DMS153 (cell line): ENCODE measurements at regions not wholly inside any gene's neighbourhood (a gene's known extent, or its start where the extent isn't known, plus 50 kb on each side); places are given as distances from the start of the nearest gene placed in this dataset.
"Not testable (repeated sequence)": the region's sequence is repeated elsewhere in the genome, so short reads cannot be mapped to it uniquely, and the experiment has no call there.

Source experiments
- DNase-seq: peaks from one replicate; lab custom pipeline; 2025; lab: John Stamatoyannopoulos, UW

DNA sequence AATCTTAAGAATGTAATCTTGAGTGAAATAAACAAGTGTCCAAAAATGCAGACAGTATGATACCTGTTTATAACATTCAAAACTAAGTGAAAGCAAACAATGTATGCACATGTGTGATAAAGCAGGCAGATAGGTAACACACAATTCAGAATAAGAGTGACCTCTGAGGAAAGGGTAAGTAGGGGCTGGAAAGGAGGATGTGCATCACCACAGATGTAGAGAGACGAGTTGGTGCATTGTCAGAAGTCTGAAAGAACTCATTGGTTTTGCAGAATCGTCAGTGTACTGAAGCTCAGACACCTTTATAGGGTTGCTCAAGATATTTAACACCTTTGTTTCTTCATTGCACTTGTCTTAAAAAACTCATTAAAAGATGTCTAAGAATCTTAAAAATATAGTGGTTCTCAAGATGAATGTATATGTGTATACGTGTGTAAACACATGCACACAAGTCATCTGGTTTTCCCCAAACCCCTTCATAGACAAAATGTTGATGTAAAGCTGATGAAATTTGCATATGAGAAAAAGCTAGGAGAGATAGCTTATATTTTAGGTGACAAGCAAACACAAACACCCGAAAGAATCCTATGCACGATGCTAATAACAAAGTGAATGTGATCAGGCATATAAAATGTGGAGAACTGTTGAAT lies 197.6 kb upstream of the MEF2C start:
- DNase-seq = no peak

DNA sequence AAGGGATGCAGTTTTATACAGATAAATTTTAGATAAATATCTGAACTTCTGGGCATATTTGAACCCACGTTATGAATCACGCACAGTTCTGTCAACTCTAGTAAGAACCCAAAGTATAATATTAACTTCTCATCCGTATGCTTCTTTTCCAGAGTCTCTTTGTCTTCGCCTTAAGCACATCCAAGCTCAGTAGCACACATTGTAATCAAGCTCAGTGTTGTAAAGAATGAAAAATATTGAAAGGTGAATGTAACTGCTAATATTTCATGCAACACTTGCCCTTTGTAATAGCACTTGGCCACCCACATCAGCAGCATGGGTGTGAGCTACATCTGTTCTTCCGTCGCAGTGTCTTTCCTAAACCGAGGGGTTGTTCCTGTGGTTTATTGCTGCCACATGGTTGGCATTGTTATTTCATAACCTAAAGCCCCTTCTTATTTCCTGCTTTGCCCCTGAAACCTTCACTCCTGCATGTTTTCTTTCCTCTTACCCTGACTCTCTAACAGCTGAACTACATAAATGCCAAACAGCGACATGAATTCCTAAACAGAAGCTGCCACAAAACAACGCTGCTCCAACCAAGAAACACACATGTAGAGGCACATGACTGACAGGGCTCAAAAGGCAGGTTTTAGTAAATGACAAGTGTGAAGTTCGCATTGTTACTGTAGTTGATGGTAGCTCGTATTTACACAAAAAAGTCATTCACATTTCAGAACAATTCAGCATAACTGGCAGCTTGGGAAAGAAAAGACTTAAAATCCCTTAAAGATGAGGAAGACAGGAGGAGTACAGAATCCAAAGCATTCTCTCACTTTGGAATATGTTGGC lies 190.1 kb upstream of the MEF2C start:
- DNase-seq = no peak

DNA sequence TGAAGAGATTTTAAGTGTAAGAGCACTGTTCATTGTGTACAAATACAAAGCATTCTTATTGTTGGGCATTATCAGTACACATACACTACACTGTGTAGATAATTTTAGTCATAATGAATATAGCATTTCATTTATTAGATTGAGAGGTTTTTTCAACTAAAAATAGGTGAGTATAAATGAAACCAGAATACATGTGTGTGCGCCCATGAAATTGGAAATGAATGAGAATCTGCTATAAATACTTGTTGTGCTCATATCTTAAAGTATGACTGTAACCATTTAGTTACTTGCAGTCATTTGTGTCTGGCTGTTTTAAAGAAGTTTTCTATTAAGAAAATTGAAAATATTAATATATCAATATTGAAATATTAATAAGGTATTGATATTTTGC lies 189.0 kb upstream of the MEF2C start:
- no peak for DNase-seq

DNA sequence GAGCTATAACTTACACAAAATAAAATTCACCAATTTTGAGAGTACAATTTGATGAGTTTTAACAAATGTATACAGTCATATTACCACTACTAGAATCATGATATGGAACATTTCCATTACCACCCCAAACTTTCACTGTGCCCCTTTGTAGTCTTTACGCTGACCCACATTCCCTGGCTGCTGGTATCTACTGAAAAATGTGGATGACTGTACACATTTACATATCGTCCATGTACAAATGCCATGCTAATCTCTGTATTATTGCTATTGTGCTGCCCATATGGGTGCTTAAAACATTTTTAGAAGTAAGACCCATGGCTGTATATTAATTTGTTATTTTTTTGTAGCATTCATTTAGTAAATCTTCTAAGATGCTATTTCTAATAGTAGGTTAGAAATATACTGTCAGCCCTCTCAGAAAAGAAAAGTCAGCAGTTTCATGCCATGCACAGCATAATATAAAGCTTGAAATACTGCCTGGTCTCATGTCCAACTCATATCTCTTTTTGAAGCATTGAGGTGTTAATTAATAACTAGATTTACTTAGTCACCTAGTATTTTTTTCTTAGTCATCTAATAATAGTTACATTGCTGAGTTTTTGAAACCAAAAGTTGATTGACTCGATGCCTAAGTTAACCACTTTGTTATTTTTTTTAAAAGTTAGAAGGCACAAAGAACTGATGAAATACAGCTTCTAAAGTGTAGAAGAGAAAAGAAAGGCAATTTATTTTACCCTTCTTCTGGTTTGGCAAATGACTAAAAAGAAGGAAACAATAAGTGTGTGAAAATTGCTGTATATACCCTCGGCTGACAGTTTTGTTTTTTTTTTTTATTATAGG lies 188.3 kb upstream of the MEF2C start:
- DNase-seq = no peak

DNA sequence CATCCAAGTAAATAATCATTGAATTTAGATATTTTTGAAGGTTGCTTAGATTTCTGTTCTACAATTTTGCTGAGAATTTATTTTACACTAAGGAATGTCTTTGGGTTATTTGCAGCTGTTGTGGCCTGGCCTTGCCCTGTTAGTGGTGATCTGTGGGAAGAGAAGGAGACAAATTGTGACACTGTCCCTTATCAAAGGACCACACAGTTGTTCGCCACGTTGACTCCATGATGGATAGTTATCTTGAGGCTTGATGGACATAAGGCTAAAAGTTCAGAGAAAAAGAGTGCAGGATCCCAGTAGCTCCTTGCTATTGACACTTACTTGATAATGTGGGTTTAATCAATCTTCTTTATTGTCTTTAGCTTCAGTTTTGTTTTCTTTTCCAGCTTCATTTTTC lies 186.6 kb upstream of the MEF2C start:
- no peak for DNase-seq

DNA sequence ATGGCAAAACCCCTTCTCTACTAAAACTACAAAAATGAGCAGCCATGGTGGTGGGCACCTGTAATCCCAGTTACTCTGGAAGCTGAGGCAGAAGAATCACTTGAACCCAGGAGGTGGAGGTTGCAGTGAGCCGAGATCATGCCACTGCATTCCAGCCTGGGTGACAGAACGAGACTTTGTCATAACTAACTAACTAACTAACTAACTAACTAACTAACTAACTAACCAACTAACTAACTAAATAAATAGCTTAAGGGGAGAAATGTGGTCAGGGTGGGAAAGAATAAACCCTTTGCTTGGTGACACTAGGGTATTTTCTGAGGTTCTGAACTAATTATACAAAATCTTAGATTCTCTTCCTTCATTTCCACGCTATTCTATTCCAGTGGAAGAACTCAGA lies 184.4 kb upstream of the MEF2C start:
- DNase-seq = no peak

DNA sequence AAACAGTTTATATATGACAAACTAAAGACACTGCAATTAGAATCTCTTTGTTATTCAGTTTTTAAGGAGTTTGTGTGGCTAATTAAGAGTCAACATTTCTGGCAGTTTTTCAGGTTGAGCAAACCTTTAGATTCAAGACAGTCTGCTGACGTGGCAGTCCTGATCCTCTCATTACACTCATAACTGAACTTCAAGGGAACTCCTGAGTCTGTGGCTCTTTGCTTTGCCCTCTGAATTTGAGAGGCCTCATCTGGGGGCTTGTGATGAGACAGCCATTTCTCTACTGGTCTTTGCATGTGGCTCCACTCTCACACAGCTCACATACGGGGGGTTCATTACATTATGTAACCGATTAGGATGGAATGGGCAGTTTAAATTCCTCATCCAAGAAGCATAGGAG lies 182.9 kb upstream of the MEF2C start:
- DNase-seq = no peak

DNA sequence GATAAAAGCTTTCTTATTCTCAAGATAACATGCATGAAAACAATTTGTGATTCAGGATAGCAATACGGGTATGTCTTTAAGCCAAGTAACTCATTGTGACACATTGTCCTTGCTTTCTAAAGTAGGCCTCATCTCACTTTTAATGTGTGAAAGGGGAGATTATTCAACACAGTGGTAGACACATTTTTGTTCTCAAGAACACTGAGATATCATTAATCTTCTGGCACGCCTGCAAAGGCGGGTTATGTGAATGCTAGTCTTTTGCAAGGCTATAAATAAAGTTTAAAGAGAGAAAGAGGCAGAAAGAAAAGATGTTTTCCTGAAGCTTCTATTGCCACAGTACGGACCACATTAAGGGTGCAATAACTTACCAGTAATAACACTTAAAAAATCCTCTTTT lies 181.8 kb upstream of the MEF2C start:
- DNase-seq = no peak

DNA sequence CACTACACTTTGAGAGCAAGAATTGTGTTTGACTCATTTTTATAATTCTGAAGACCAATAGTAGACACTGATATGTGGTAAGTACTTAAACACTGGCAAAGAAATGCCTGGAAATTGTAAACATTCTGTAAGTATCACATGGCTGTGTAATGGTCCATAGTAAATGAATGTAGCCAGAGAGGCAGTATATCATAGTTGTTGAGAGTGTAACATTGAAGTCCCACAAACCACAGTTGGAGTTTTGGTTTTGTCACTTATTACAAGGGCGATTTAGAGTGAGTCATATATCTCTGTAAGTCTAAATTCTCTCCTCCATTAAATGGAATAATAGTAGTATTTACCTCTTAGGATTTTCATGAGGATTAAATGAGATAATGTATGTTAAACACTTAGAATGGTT lies 181.1 kb upstream of the MEF2C start:
- DNase-seq = no peak

DNA sequence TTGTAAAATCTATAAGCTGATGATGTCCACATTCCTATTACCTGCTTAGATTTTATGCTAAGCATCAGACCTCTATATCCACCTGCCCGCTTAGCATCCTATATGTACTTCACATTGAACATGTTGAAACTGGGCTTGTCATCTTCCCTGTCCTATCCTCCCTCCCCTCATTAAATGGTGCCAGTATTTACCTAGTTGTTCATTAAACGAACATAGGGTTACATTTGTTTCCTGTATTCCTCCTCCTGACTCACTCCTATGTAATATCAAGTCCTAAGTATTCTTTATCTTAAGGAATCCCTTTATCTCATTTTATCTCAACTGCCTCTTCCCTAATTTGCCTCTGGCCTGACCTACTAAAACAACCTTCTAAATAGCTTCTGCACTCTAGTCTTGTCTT lies 177.8 kb upstream of the MEF2C start:
- DNase-seq = no peak

DNA sequence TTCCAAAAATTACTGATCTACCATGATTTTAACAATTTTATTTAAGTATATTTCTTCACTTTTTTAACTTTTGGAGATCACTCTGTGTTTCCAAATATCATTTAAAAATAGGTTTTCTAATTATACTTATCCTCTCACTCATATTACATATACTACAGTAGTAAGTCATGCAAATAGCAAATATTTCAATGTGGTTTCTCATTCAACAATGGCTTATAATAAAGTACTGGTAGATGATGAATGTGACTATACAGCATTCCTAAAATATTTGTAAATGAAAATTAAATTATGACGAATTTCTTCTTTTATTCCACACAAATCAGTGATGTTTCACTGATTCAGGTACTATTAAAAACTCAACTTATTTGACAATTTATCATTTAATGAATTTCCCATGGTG lies 176.3 kb upstream of the MEF2C start:
- no peak for DNase-seq

DNA sequence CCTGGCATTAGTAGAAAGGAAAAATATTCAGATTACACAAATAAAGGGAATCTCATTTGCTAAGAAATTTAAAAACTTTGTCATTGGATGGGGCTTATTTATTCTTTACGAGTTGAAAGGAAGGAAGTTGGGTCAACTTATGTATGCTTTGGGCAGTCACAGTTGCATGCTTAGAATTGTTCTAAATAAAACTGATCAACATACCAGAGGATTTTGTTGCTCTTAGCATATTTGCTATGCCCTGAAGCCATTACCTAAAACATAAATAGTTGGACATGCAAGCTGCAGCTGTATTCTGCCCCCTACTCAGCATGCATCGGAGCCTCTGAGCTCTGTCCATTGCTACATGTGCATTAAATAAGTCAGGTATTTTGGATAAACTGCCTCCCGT lies 172.7 kb upstream of the MEF2C start:
- DNase-seq = no peak

DNA sequence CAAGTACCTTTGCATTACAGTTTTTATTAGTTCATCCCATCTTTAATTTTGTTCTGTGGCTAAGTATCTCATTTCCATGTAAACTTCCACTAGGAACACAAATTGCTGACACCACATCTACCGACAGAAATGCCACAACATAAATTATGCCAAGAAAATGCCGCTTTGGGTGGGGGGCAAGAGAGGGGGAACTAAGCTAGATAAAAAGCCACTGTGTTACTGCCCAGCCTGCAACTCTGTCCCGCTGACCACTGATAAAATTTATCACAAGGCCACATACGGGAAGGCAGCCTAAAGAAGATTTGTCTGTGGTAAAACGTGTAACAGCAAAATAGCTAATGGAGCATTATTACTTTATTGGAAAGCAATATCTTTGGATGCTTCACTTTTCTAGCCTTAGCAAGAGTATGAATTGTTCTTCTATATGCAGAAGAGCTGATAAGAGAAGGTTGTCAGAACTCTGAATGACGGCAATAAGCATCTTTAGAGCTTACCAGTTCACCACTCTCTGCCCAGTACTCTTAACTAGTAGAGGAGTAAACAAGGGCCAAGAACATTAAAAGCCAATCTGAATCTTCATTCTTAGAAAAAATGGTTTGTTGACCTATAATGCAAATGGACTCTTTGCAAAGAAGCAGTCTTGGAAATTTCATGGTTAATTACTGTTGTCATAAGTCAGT lies 172.2 kb upstream of the MEF2C start:
- no peak for DNase-seq

DNA sequence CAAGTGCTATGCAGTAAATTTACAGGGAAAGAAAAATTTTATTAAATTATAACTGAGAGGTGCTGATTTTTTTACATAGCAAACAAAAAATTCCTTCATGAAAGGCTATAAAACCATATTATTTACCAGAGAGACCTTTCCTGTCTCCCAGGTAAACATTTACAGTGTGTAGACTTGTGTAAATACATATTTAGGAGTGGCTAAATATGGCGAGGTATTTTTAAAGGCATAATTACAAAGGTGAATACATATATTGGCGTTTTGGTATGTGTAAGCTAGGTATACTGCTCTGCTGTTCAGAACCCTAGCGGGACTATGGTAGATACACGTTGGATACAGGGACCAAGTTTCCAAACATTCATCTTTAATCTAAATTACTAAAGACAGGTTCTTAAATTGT lies 170.6 kb upstream of the MEF2C start:
- DNase-seq = no peak

DNA sequence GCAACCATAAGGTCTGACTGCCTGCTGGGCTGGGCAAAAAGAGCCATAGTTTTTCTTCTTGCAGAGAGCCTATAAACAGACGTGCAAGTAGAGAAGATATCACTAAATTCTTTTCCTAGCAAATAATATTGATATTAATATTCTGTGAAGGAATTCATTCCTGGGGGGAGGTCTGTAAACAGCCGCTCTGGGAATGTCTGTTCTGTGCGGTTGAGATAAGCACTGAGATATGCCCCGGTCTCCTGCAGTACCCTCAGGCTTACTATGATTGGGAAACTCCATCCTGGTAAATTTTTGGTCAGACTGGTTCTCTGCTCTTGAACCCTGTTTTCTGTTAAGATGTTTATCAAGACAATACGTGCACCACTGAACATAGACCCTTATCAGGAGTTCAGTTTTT lies 167.1 kb upstream of the MEF2C start:
- DNase-seq = not testable (repeated sequence)

DNA sequence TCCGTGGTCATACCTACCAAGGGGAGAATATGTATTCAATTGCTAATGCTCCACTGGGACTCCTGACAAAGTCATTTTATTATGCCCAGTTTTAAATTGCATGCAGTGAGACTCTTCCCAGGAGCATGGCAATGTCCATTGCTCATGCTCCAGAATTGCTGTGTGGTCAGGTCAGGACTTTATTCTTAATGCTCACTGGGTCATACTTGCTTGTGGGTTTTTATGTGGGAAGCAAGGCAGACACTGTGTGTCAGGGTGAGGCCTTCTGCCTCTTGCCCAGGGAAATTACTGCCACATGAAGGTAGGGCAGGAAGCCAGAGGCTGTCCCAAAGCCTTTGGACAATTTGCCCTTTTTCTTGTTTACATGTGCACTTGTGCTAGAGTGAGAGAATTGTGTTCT lies 164.6 kb upstream of the MEF2C start:
- DNase-seq = no peak

DNA sequence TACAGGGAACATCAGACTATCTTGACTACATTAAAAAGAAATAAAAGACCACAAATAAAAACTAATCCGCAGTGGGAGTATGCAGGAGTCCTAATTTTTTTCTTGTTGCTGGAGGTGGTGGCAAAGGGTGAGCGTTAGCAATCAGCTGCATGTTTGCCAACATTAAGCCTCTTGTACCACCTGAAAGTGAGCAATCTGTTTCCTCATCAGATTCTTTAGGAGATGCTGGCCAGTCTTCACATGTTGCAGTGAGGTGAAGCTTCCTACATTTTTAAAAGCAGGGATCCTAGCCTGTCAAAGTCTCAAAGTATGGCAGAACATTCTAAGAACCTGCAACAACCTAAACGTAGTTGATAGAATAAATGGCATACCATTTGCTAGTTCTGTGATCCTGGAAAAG lies 162.2 kb upstream of the MEF2C start:
- DNase-seq = no peak

DNA sequence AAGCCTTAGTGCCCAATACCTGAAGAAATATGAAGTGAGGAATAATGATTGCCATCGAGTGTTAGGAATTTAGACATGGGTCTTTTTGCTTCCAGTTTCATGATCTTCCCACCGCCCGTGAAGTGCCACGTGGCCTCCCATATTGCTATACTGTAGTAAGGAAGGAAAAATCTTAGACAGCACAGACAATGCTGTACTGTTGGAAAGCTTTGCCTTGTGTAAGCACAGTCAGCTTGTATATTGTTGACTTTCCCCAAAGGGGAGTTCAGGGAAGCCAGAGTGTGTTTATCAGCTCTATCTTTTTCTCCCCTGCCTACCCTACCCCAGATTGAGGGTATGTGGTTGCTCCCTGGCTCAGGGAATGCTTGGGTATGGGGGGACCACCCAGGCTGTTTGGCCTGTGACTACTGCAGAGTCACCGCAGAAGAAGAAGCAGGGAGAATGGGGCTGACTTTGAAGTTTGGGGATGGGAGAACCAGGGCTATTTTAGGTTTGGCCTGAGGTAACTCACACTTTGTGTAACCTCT lies 161.8 kb upstream of the MEF2C start:
- no peak for DNase-seq

DNA sequence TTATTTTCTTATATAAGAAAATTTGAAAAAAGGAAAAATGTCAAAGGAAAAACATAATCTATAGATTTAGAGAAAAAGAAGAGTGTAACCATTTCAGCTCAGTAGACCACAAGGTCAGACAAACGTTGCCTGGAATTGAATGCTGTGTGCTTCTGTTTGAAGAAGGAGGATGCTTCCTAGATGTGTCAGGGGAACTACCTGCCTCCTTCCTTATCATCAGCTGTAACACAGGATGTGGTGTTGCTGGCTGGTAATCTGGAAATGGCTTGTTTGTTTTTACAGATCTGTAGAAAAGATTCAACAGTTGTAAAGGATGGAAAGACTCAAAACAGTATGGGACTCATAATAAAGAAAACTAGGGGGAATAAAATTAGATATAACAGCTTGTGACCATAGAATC lies 160.7 kb upstream of the MEF2C start:
- no peak for DNase-seq

DNA sequence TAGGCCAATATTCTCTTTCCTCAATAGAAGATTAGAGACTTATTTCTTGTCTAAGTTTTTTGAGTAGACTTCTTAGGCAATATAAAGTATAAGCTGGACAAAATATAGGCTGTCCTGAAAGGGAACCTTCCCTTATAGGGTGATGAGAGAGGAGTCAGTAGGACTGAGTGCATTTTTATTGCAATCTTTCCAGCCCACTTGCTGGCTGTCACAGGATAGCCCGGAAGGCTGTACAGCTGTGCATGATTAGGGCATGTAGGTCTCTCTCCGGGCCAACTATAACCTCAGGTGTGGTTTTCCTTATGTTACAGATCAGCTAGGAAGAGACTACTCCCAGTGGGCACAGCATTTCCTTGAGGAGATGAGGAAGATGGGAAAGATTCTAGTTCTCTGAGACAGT lies 159.8 kb upstream of the MEF2C start:
- DNase-seq = no peak

DNA sequence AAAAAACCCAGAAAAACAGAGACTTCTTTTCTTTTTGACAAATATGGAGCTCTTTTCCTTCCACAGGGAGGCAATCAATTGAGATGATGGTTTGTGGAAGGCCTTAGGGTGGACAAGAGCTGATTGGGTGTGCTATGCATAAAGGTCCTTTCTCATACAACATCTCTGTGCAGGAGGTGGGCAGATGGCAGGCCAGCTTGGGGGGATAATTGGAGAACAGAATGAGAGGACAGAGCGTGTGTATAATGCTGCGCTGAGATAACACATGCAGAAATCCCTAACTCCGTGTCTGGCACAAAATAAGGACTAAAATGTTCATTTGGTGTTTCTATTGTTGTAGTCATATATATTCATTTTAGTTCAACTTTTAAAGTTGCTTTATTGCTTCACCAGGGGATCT lies 159.0 kb upstream of the MEF2C start:
- DNase-seq = no peak

DNA sequence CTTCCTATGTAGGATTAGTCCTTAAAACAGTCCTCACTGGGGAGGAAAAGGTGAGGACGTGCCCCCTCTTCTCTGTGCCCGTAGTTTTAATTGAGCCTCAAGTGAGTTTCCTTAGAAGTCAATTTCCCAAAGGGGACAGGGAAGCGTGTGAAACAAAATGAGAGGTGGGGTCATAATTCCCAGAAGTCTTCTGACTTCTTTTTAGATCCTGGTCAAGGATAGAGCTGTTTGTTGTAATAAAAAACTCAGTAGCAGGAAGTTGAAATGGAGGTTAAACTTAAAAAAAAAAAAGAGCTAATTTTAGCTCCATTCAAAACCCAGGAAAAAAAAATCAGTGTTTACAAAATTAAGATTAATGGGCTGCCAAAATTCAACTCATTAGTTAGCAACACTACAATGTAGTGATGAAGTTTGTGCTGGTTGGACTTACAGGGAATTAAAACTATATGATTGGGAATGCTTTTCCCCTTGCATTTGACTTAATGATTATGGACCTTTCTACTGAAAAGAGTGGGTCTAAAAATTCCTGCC lies 158.3 kb upstream of the MEF2C start:
- DNase-seq = no peak
